Small intestine (tissue), 7 donors: ENCODE measurements at regions not wholly inside any gene's neighbourhood (a gene's known extent, or its start where the extent isn't known, plus 50 kb on each side); places are given as distances from the start of the nearest gene placed in this dataset.

Experiments
- DNase-seq, 2 donors: peaks; one replicate each; pipeline versions ENCODE4 v3.0.0 to v3.0.0-alpha.2; 2013
- FAIRE-seq: peaks from 2 replicates; lab custom pipeline; 2012; peaks lifted over from hg19 to GRCh38; lab: Jason Lieb, UNC
- H3K27ac ChIP-seq, 3 donors: one replicate each; pipeline ENCODE4 v1.5.1; 2013; ENCODE audit warnings: low read length in 2 of 3, mild to moderate bottlenecking in 2 of 3, control low read depth in 1 of 3, inconsistent platforms in 1 of 3, low read depth in 1 of 3, moderate library complexity in 1 of 3
- H3K27me3 ChIP-seq, 3 donors: one replicate each; pipeline ENCODE4 v1.6.1; 2013; ENCODE audit warnings: low read length in 3 of 3, inconsistent platforms in 1 of 3; ENCODE audit not compliant: control insufficient read depth in 3 of 3, insufficient read depth in 3 of 3
- H3K36me3 ChIP-seq, 3 donors: one replicate each; pipeline ENCODE4 v1.6.1; 2013; ENCODE audit warnings: low read length in 3 of 3, inconsistent platforms in 1 of 3, low read depth in 1 of 3, mild to moderate bottlenecking in 1 of 3, moderate library complexity in 1 of 3; ENCODE audit not compliant: control insufficient read depth in 3 of 3, insufficient read depth in 2 of 3
- H3K4me1 ChIP-seq, 3 donors: one replicate each; pipeline ENCODE4 v1.6.1; 2013; ENCODE audit warnings: low read length in 2 of 3, inconsistent platforms in 1 of 3, low read depth in 1 of 3, mild to moderate bottlenecking in 1 of 3, moderate library complexity in 1 of 3; ENCODE audit not compliant: control insufficient read depth in 3 of 3, insufficient read depth in 2 of 3
- H3K4me3 ChIP-seq, 3 donors: one replicate each; pipeline ENCODE4 v1.5.1; 2013; ENCODE audit warnings: low read length in 3 of 3, control low read depth in 1 of 3, inconsistent platforms in 1 of 3, low read depth in 1 of 3, mild to moderate bottlenecking in 1 of 3, moderate library complexity in 1 of 3
- H3K9me3 ChIP-seq, 2 donors: one replicate each; pipeline ENCODE4 v1.6.1; 2013; ENCODE audit warnings: low read depth in 1 of 2, low read length in 1 of 2; ENCODE audit not compliant: control insufficient read depth in 2 of 2, insufficient read depth in 1 of 2
- whole genome bisulfite sequencing, 3 donors: extraction: QIAGEN DNeasy Blood & Tissue Kit; methylation state at CpG; one replicate each; pipeline ENCODE4 v1.1.7; 2013; 5-methylcytosine and 5-hydroxymethylcytosine counted together
- donor health status: healthy with polysubstance abuse.
- donor health status: control.
- donor health status: control.
- donor health status: Bipolar disorder and iron deficiency.
- donor health status: healthy.

DNA sequence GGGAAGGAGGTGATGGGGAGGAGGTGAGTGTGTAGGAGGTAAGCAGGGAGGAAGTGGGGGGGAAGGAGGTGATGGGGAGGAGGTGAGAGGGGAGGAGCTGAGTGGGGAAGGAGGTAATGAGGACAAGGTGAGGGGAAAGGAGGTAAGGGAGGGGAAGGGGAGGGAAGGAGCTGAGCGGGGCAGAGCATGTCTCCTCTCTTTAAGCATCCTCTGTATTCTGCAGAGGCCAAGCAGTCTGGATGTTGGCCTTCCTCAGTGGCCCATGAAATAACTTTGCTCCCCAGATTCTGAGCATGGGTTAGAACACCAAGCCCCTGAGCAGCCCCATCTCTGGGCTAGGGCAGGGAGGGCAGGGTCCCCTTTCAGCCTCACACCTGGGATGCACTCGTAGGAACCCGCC is 84.6 kb downstream of the EDN3 start:
- Histone ChIP-seq H3K4me1 (no peaks in the 10 kb centered on the region), H3K36me3 (no peaks in the 10 kb centered on the region), H3K27me3 (peaks cover 0 to 6% (median 2%) of the 10 kb centered on the region in 3 donors), H3K4me3 (no peak overlapping the region), H3K27ac (no peak overlapping the region), H3K9me3 (no peaks in the 10 kb centered on the region)
- WGBS, 3 donors: 41 to 64% (median 49%) methylated on average over 3 of the region's 3 CpGs
- FAIRE-seq (no peak), DNase-seq (no peak)

DNA sequence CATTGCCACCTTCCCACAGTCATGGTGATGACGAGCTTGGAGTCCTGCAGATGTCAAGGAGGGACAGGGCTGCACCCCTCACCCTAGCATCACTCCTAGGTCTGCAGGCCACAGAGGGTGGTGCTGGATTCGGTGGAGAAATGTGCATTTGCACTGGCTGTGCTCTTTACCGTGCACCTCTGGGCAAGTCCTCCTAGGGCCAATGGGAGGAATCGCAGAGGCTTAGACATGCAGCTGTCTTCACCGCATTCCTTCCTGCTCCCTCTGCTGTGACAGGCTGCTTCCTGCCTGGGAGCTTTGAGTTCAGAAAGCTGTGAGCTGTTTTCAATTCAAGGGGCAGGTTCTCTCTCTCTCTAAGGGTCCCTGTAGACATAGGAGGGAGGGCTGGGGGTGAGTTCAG is 85.1 kb downstream of the EDN3 start:
- Histone ChIP-seq H3K36me3 (no peaks in the 10 kb centered on the region), H3K27ac (no peak overlapping the region), H3K4me1 (no peaks in the 10 kb centered on the region), H3K27me3 (peaks cover 0 to 5% (median 2%) of the 10 kb centered on the region in 3 donors), H3K4me3 (no peak overlapping the region), H3K9me3 (no peaks in the 10 kb centered on the region)
- FAIRE-seq (no peak), DNase-seq (peak; percentile 15 to 22)
- 14 to 21% (median 19%) methylated on average over 5 of the region's 5 CpGs for WGBS, 3 donors

DNA sequence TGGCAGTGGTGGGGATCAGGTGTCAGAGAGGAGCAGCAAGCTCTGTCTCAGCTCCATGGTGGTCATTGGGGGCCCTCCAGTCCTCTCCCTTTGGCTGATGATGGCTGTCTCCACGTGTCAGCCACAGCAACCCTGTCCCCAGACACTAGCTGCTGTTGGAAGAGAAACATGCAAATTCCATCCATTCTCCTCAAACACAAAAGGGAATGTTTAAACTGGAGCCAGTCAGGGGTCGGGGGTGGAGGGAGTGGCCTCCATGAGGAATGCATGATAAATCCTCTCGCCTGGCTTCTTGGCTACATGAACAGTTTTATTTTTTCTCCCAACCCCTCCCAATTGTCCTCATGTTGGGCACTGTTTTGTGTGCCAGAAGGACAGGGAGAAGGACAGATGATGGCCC is 86.4 kb downstream of the EDN3 start:
- Histone ChIP-seq H3K27ac (no peak overlapping the region), H3K4me1 (no peaks in the 10 kb centered on the region), H3K9me3 (peaks cover 0 to 2% of the 10 kb centered on the region in 2 donors), H3K27me3 (peaks cover 0 to 5% (median 3%) of the 10 kb centered on the region in 3 donors), H3K4me3 (no peak overlapping the region), H3K36me3 (no peaks in the 10 kb centered on the region)
- DNase-seq (no peak), FAIRE-seq (no peak)
- WGBS, 3 donors: 53 to 59% (median 54%) methylated on average over 3 of the region's 3 CpGs

DNA sequence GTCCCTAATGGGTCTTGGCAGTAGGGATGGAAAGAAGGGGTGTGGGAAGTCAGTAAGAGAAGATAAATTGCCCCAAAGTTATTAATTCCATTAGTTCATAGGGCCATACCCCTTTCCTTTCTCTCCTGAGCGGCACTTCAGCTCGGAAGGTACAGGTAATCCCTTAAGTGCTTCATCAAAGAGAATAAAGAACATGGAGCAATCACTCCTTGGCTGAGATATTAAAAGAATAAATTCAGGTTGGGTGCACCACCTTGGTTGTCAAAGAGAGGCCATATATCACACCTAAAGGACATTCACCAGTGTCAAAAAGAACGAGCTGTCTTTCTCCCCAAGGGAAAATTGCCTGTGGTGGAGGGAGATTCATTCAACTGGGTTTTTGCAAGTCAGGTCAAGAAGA is 87.5 kb downstream of the EDN3 start:
- Histone ChIP-seq H3K9me3 (peaks cover 0 to 2% of the 10 kb centered on the region in 2 donors), H3K36me3 (no peaks in the 10 kb centered on the region), H3K4me3 (no peak overlapping the region), H3K27me3 (peaks cover 0 to 5% (median 4%) of the 10 kb centered on the region in 3 donors), H3K27ac (no peak overlapping the region), H3K4me1 (no peaks in the 10 kb centered on the region)
- DNase-seq: no peak
- no peak for FAIRE-seq
- 68 to 88% (median 73%) methylated on average over 3 of the region's 3 CpGs for WGBS, 3 donors

DNA sequence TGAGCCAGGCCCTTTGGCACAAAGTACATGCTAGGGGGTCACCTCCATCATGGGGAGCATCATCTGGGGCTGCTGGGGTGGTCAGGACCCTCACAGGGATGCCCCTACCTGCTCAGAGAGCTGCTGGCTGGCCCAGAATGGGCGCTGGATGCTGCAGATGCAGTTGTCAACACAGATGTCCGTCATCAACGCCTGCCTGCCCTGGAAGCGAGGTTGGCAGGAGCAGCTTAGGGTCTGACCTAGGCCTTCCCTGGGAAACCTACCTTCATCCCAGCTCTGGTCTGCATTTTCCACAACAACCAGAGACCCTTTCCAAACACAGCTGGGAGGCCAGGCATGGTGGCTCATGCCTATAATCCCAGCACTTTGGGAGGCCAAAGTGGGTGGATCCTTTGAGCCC is 88.0 kb downstream of the EDN3 start:
- Histone ChIP-seq H3K27ac (no peak overlapping the region), H3K9me3 (peaks cover 0 to 2% of the 10 kb centered on the region in 2 donors), H3K36me3 (no peaks in the 10 kb centered on the region), H3K4me3 (no peak overlapping the region), H3K4me1 (no peaks in the 10 kb centered on the region), H3K27me3 (peaks cover 0 to 5% (median 3%) of the 10 kb centered on the region in 3 donors)
- DNase-seq (no peak), FAIRE-seq (no peak)
- 84 to 92% (median 92%) methylated on average over 4 of the region's 4 CpGs for WGBS, 3 donors

DNA sequence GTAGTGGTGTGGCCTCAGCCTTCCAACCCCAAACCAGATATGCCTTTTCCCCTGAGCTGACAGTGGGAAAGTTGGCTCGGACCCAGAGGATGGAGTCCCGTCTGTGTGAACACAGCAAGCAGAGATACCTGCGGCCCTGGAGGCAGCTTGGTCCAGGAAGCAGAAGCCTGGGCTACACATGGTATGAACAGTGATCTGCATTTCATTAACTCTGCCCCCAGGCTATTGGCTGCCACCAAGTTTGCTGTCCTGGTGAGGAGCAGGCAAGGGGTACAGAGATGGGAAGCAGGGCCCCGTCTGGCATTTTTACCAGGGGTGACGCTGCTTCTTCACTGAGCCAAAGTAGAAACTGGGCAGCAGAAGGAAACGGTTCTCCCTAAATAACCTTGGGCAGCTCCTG is 90.0 kb downstream of the EDN3 start:
- no peak overlapping the region for H3K4me3 ChIP-seq
- 67 to 83% (median 76%) methylated on average over 6 of the region's 6 CpGs for WGBS, 3 donors
- H3K9me3 ChIP-seq: peaks cover 0 to 2% of the 10 kb centered on the region in 2 donors
- H3K27ac ChIP-seq: no peak overlapping the region
- no peaks in the 10 kb centered on the region for H3K4me1 ChIP-seq
- FAIRE-seq: no peak
- H3K36me3 ChIP-seq: no peaks in the 10 kb centered on the region
- H3K27me3 ChIP-seq: peaks cover 0 to 8% (median 2%) of the 10 kb centered on the region in 3 donors
- no peak for DNase-seq

DNA sequence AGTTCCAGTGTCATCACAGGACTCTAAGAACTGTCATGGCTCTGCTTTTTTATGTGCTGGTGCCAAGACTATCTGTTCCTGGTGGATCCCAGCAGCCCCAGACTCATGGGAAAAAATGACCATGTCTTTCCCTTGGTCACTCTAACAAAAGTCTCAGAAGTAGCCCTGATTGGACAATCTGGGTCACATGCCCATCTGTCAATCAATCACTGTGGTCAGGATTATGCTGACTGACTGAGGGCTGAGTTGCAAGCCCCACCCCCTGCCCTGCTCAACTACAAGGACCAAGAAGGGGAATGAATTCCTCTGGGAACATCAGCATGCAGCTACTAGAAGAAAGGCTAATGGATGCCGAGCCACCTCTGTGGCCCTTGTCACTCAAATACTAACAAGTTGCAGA is 91.6 kb downstream of the EDN3 start:
- H3K27ac ChIP-seq: no peak overlapping the region
- peaks cover 0 to 10% (median 2%) of the 10 kb centered on the region in 3 donors for H3K27me3 ChIP-seq
- no peaks in the 10 kb centered on the region for H3K36me3 ChIP-seq
- FAIRE-seq (no peak), DNase-seq (no peak)
- 79 to 100% (median 85%) methylated on average over 1 of the region's 1 CpG for WGBS, 3 donors
- H3K9me3 ChIP-seq: peaks cover 0 to 2% of the 10 kb centered on the region in 2 donors
- no peaks in the 10 kb centered on the region for H3K4me1 ChIP-seq
- no peak overlapping the region for H3K4me3 ChIP-seq

DNA sequence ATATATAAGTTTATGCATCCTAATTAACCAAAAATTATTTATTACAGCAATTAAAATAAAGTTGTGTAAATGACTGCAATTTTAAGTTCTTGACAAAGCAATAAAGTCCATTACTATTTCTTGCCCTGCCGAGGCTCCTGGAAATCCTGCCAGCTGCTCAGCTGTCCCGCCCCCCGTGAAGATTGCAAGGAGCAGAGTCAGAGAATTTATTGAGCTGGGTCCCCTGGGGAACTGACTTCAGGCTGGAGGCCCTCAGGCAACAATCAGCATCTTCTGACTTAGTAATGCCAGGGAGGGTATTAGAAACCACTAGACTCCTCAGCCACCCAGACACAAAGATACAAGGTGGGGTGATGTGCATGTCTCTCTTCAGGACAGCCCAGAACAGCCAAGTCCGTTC is 92.3 kb downstream of the EDN3 start:
- DNase-seq: no peak
- Histone ChIP-seq H3K4me1 (no peaks in the 10 kb centered on the region), H3K27ac (no peak overlapping the region), H3K4me3 (no peak overlapping the region), H3K36me3 (no peaks in the 10 kb centered on the region), H3K9me3 (peaks cover 0 to 2% of the 10 kb centered on the region in 2 donors), H3K27me3 (peaks cover 0 to 10% (median 2%) of the 10 kb centered on the region in 3 donors)
- FAIRE-seq: no peak
- 30 to 49% (median 47%) methylated on average over 4 of the region's 4 CpGs for WGBS, 3 donors

DNA sequence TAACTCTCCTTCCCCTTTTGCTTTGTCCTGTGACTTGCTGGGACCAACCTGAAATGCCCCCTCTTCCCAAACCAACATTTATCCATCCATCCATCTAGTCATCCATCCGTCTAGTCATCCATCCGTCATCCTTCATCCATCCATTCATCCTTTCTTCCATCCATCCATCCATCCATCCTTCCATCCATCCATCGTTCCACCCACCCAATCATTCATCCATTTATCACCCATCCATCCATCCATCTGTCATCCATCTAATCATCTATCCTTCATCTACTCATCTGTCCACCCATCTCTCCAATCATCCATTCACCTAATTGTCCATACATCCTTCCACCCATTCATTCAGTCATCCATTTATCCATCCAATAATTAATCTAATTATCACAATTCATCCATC is 92.7 kb downstream of the EDN3 start:
- Histone ChIP-seq H3K27me3 (peaks cover 0 to 12% (median 2%) of the 10 kb centered on the region in 3 donors), H3K9me3 (peaks cover 0 to 2% of the 10 kb centered on the region in 2 donors), H3K4me3 (no peak overlapping the region), H3K27ac (no peak overlapping the region), H3K36me3 (no peaks in the 10 kb centered on the region), H3K4me1 (no peaks in the 10 kb centered on the region)
- WGBS, 3 donors: 82 to 90% (median 86%) methylated on average over 3 of the region's 3 CpGs
- FAIRE-seq: no peak
- no peak for DNase-seq
